ENCODE measurements at regions not wholly inside any gene's neighbourhood (a gene's known extent, or its start where the extent isn't known, plus 50 kb on each side); places are given as distances from the start of the nearest gene placed in this dataset.

- TF ChIP-seq POLR2AphosphoS5 (IDR thresholded peaks at IDR 0.05; ENCODE audit: low read depth, low read length), result no peak
- no peak for TF ChIP-seq POLR2A (IDR thresholded peaks at IDR 0.05; ENCODE audit: low read depth, low read length)
- no peak for TF ChIP-seq TAF1 (IDR thresholded peaks at IDR 0.05; ENCODE audit: borderline replicate concordance, low read depth, low read length)
Measured at GRCh38 chr2:12605366-12605765, 111.4 kb upstream of the TRIB2 start.
